GM18858 (cell line): ENCODE measurements at regions not wholly inside any gene's neighbourhood (a gene's known extent, or its start where the extent isn't known, plus 50 kb on each side); places are given as distances from the start of the nearest gene placed in this dataset.

Source experiments
- ATAC-seq: cut with Tn5 transposase; IDR thresholded peaks from one replicate; pipeline ENCODE4 v1.9.1; 2021; ENCODE audit not compliant: unreplicated experiment

DNA sequence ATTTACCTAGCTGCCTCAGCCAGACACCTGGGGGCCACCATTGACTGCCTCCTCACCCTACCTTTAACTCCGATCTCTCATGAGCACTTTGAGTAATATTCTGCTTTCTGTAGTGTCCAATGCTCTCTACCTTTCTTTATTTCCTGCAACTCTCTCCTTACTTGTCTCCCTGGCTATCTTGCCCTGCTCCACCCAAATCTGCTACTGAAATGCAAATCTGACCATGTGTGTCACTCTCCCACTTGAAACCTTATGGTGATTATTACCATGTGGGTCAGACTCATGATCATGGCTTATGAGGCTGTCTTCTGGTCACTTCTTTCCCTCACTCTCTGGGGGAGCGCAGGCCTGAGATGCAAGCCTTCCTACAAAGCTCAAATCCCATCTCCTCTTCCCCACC is 83.3 kb downstream of the INSIG2 start:
- no peak for ATAC-seq

DNA sequence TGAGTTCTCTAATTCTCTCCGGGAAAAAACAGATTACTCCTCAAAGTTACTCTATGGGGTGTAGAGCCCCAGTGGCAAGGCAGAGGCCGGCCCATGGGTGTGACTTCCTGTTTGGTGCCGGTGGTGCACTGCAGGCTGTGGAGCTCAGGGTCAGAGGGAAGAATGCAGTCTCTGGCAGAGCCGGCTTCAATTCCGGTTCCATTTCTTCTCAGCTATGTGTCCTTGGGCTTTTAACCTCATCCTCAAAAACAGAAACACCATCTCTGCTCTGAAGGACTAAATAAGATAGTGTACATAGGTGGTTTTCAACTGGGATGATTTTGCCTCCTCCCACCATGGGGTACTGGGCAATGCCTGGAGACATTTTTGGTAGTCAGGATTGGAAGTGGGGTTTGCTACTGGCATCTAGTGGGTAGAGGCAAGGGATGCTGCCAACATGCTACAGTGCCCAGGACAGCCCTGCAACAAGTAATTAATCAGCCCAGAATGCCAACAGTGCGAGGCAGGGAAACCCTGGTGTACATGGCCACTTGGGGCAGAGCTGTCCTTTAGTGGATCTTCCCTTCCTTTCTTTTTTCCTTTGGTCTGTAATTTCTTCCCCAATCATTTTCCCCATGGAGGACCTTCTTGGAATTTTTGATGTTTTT is 81.2 kb downstream of the INSIG2 start:
- ATAC-seq = no peak

DNA sequence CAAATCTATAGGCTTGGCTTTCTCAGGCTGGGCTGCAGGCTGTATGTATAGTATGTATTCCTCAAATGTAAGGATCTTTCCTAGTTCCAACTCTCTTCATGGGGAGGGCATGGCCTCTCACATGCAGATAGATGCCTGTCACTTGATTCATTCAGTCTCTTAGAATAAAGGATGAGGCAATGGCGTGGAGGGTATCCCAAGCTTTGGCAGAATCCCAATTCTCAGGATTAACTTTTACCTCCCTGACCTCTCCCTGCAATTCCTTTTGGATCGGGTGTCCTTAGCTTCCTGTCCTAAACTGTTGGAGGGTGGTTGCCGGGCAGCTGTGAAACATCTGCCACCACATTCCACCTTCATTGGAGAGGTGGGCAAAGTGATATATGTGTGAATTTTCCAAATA is 80.3 kb downstream of the INSIG2 start:
- ATAC-seq = no peak

DNA sequence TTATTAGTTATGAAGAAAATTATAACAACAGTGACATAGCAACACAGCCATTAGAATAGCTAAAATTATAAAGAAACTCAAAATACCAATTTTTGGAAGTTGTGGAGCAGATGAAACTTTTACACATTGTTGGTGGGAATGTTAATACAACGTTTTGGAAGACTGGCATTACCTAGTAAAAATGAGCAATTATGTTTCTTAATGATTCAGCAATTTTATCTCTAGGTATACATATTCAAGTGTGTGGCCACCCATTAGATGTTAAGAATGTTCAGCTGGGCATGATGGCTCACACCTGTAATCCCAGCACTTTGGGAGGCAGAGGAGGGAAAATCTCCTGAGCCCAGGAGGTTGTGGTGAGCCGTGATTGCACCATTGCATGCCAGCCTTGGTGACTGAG is 78.8 kb downstream of the INSIG2 start:
- no peak for ATAC-seq

DNA sequence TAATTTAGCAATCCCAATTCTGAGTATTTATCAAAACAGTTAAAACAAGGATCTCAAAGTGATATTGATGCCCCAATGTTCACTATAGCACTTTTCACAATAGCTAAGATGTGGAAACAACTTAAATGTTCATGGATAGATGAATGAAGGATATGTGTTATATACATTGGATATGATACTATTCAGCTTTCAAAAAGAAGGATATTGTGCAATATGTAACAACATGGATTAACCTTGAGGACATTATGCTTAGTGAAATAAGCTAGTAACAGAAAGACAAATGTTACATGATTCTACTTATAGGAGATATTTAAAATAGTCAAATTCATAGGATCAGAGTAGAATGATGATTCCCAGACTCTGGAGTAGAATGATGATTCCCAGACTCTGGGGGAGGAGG is 78.0 kb downstream of the INSIG2 start:
- ATAC-seq = no peak

DNA sequence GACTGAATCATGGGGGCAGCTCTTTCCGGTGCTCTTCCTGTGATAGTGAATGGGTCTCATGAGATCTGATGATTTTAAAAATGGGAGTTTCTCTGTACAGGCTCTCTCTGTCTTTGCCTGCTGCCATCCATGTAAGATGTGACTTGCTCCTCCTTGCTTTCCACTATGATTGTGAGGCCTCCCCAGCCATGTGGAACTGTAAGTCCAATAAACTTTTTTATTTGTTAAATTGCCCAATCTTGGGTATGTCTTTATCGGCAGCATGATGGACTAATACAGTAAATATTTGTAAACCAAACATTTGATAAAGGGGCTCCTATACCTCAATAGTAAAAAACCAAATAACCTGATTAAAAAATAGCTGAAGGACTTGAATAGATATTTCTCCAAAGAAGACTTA is 77.3 kb downstream of the INSIG2 start:
- no peak for ATAC-seq
